ENCODE measurements at regions not wholly inside any gene's neighbourhood (a gene's known extent, or its start where the extent isn't known, plus 50 kb on each side); places are given as distances from the start of the nearest gene placed in this dataset.
"Not testable (repeated sequence)": the region's sequence is repeated elsewhere in the genome, so short reads cannot be mapped to it uniquely, and the experiment has no call there.

- no peak for DNase-seq
These were observed 435.1 kb upstream of the CDH20 start for GRCh38 chr18:60898111-60898510.

DNA sequence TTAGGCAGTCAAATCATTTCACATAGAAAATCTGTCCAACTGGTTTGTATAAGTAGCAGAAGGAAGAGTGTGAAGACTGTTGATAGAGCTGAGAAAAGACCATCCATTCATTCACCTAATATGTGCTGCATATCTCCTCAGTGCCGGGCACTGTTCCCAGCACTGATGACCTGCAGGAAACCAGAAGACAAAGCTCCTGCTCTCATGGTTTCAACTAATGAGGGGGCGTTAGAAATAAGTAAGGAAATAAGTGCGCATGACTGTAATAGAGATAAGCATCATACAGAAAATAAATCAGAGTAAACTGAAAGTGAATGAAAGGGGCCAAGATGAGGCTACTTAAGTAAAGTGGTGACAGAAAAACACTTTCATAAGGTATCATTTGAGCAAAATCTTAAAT lies 427.5 kb upstream of the CDH20 start:
- DNase-seq, result no peak

DNA sequence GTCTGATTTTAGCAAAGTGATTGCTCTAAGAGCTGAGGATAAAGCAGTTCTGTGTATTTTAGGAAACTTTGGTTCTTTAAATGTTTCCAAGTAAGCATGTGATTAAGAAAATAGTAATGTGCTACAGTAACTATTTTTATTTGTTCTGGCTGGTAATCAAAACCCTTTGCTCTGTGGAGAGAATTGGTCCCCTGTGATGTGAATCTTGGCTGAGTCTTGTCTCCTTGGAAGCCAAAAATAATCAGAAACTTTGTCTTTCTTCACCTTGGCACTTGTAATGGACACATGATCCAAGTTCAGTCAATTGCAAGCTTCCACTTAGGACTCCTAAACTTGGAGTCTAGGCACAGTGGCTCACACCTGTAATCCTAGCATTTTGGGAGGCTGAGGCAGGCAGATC lies 422.7 kb upstream of the CDH20 start:
- DNase-seq, result no peak

DNA sequence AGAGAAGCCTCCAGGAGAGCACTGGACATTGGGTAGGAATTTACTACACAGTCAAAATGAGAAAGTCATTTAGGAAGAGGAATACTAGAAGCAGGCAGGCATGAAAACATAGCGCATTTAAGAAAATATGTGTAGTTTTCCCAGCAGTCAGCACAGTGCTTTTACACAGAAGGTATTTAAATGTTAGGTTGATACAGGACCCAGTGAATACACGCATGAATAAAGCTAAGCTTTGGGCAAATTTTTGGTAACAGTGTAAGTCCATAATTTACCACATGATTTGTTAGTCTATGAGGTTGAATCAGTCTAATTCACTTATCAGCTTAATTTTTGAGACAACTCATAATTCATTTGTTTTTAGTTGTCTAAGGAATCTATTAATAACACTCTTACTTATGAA lies 421.7 kb upstream of the CDH20 start:
- no peak for DNase-seq

GRCh38 chr18:60915160-60915559 lies 418.1 kb upstream of the CDH20 start:
- DNase-seq, result no peak

DNA sequence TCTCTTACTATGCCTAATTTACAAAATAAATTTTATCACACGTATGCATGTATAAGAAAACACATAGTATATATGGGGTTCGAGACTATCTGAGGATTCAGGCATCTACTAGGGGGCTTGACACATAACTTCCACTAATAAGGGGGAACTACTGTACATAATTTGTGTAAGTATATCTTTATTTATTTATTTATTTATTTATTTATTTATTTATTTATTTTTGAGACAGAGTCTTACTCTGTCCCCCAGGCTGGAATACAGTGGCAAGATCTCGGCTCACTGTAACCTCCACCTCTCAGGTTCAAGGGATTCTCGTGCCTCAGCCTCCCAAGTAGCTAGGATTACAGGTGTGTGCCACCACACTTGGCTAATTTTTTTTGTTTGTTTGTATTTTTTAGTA lies 414.4 kb upstream of the CDH20 start:
- not testable (repeated sequence) for DNase-seq

- no peak for DNase-seq
These were observed 407.3 kb upstream of the CDH20 start for GRCh38 chr18:60925892-60926291.

DNA sequence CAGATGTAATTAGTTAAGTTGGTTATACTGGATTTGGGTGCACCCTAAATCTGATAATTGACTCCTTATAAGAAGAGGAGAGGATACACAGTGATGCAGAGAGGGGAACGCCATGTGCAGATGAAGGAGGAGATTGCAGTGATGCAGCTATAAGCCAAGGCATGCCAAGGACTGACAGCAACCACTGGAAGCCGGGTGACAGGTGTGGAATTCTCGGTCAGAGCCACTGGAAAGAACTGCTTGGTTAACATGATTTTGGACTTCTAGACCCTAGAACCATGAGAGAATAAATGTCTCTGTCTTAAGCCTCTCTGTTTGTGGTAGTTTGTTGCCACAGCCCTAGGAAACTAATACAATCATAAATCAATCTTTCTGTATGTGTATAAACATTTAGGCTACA lies 403.3 kb upstream of the CDH20 start:
- no peak for DNase-seq

DNA sequence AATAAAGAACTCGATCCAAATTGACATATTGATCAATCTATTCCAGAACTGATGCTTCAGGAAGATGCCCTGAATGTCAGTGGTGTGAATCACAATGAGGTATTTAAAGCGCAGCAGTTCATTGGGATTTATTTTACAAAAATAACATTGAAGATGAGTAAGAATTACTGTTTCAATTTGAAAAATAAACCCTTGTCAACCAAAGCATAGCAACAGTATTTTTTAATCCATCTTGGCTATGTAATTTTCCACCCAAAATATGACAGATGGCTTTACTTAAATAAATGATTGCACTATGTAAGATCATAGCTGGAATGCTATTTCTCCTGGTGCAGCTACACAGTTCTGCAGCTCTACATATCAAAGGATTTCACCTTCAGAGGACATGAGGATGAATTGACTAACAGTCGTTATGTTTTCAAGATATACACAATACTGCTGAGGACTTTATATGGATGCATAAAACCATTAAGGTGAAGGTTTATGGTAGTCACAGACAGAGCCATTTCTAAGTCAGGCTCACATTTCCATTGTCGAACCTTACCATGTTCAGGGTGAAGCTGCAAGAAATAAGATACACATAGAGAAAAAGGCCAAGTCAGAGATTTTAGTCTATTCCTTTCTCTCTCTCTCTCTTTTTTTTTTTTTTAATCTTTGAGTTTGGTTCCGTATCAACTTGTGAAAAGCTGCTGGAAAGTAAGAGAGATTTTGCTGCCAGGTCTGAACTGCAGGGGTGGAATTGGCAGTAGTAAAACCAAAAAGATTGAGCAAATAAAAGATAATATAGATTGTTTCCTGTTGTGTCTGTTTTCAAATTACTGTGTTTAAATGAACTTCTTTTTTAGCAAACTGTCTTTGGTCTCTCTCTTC lies 398.0 kb upstream of the CDH20 start:
- no peak for DNase-seq

- no peak for DNase-seq
These were observed 397.1 kb upstream of the CDH20 start for GRCh38 chr18:60936101-60936500.

DNA sequence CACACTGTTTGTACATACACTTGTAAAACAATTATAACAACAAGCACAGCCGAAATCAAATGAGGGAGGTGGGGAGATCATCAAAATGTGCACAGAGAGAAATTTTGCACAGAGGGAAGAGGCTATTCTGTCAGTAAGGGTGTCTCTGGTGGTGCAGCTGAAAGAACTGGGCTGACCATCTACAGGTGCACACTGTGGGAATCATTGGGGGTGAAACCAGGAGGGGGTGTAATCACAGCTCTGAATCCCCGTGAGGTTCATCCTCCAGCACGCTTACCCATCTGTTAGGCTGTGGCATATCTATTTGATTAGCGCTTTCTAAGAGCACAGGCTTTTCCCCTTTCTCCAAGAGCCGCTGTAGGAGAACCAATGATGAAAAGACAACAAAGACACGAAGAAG lies 389.9 kb upstream of the CDH20 start:
- no peak for DNase-seq

DNA sequence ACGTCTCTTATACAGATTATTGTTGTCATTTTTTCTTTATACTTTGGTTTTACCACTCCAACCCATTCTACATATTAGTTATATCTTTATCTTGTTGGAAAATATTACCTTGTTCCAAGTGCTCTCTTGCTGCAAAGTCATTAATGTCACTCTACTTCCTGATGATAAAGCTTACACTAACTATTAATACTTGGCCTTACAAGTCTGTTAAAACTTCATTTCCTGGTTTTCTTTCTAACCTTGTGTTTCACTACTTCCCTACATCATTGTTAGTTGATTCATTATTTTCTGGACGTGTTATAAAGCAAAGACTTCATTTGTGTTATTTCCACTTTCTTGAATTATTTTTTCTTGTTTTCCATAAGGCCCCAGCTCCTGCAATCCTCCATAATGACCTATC lies 382.6 kb upstream of the CDH20 start:
- DNase-seq, result no peak

- DNase-seq, result no peak
These were observed 382.1 kb upstream of the CDH20 start for GRCh38 chr18:60951091-60951490.

DNA sequence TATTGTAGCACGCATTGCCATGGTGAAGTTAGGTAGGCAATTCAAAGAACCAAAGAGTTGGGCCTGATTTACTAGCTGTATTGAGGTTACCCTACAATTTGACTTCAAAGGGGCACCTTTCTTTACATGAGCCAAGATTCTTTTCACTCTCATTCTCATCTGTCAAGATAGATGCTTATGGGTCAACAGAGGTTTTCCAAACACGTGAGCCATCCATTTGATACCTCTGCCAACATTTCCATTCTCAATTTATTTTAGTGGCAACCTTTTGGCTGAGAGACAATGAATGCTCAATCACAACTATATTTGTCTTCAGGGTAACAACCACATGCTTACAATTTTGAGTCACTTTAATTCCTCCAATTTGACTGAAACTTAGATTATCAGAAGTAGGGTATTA lies 370.6 kb upstream of the CDH20 start:
- DNase-seq, result no peak

DNA sequence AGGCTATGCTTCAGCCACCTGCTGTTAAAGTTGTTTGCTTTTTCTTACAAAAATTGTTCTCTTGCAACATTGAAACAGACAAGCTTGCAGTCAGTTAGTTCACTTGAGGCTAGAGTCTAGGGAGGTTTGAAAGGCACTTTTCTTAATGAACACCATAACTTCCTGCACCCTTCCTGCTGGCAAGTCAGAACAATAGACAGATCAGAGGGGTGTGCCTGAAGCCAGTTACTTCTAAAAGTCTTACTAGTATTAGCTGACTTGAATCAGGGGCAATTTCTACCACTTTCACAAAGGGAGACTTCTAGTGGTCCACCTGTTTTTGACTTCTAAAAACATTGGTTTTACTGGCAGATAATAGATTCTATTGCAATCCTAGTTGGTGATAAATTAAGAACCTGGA lies 367.4 kb upstream of the CDH20 start:
- no peak for DNase-seq

- DNase-seq, result no peak
These were observed 366.4 kb upstream of the CDH20 start for GRCh38 chr18:60966876-60967275.

- DNase-seq, result no peak
These were observed 357.8 kb upstream of the CDH20 start for GRCh38 chr18:60975420-60975819.

DNA sequence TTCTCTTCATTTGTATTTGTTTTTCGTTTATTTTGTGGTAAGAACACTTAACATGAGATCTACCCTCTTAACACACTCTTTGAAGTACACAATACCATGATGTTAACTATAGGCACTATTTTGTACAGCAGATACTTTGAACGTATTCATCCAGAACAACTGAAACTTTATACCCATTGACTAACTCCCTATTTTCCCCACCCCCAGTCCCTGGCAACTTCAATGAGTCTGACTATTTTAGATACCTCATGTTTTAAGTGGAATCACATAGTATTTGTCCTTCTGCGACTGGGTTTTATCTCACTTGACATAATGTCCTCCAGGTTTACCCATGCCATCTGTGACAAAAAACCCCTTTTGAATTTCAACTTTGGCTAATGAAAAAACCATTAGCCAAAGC lies 356.3 kb upstream of the CDH20 start:
- DNase-seq, result no peak

GRCh38 chr18:60978338-60978737 lies 354.9 kb upstream of the CDH20 start:
- no peak for DNase-seq

GRCh38 chr18:60980422-60981005 lies 352.7 kb upstream of the CDH20 start:
- no peak for DNase-seq

DNA sequence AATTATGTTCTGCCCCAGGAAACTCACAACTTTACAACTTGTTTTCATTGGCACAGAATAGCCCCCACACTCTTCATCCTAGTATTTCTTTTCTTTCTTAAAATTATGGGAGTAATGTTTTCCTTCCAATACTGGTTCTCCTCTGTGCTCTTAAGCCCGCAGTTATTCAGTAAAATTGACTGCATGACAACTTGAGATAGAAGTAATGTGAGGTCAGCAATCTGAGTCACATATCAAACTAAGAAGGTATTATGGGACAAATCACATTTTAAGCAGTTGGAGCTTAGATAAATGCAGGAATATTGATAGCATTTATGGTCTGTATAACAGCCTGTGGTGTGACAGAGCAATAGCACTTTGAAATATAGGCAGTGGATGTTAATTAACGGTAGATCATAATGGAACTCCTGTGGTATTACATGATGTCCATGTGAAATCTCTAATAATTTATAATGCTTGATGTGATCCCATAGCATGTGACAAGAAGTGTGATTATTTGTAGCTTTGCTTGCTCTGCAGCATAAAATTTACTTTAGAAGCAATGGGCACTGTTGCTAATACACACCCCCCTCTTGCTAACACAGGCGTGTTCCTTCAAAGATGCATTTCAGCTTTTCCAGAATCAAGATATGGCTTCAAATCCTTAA lies 351.4 kb upstream of the CDH20 start:
- no peak for DNase-seq

DNA sequence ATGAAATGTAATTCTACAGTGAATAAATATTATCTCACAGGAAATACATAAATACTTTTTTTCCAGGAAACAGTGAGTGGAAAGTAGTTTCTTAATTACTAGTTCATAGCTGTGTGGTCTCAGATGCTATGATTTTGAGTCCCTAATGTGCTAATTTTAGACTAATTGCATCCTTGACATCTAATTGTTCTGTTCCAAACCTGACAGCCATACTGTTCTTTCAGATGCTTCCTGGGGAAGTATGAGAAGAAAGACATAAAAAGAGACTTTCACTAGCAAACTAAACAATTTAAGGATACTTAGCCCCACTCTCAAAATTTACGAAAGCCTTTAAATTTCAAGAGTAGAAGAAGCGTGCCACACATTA lies 350.9 kb upstream of the CDH20 start:
- no peak for DNase-seq

DNA sequence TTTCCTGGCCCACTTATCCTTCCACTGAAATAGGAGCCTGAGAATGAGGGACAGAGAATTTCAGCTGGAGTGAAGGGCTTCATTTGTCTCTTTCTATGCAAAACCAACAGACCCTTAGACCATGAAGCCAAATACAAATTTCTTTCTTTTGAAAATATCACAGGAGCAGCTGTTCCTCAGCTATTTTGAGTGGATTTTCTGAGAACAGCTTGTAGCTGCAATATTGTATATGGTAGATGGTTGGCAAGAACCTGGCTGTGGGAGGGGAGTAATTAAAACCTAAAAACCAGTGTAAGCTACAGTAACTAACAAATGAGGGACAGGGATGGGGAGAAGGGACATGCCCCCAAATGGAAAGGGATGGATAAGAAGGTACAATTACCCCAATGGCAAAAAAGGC lies 350.3 kb upstream of the CDH20 start:
- no peak for DNase-seq

DNA sequence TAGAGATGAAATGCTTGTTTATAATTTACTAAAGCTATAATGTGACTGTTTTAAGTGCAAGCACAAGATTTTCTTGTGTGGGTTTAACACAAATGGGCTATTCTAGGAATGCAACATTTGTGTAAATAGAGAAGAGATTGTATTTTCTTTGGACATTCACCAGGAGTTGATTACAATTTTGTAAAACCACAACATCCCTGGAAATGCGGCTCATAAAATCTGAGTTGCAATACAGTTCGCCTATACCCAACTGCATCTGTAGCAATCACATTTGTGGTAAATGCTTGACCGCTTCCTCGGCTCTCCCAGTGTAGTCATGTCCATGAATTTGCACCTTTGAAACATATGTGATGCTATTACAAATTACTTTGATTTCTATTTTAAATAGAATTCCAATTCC lies 348.7 kb upstream of the CDH20 start:
- DNase-seq, result no peak

Data from DMS 273 treated with DMSO at 0.1 percent for 48 hours (cell line).